Stimulated activated naive CD8-positive, alpha-beta T cell treated with anti-CD3 and anti-CD28 coated beads, Interleukin-15, amount 100 ng/mL, for 72 hours (primary cell): ENCODE measurements at regions not wholly inside any gene's neighbourhood (a gene's known extent, or its start where the extent isn't known, plus 50 kb on each side); places are given as distances from the start of the nearest gene placed in this dataset.
"Not testable (repeated sequence)": the region's sequence is repeated elsewhere in the genome, so short reads cannot be mapped to it uniquely, and the experiment has no call there.

Source experiments
- ATAC-seq: fragments of 150-1000 bp; cut with Tn5 transposase; 2 replicates; pipeline ENCODE4 v1.10.0; 2021; ENCODE audit warnings: mild to moderate bottlenecking, moderate library complexity
- DNase-seq, 2 donors: peaks; one replicate each; pipeline ENCODE4 v3.0.0; 2021 to 2022
- H3K27ac Mint-ChIP-seq, 2 donors: one replicate each; pipeline ENCODE4 v1.8.0; 2022; ENCODE audit warnings: mild to moderate bottlenecking in 2 of 2, mixed read lengths in 2 of 2, moderate library complexity in 2 of 2
- H3K27me3 Mint-ChIP-seq: one replicate; pipeline ENCODE4 v1.8.0; 2022; ENCODE audit warnings: mixed read lengths
- H3K4me1 Mint-ChIP-seq: one replicate; pipeline ENCODE4 v1.8.0; 2022; ENCODE audit warnings: mild to moderate bottlenecking, mixed read lengths
- H3K4me3 Mint-ChIP-seq, 2 donors: one replicate each; pipeline ENCODE4 v1.8.0; 2022; ENCODE audit warnings: mild to moderate bottlenecking in 2 of 2, mixed read lengths in 2 of 2, moderate library complexity in 1 of 2
- H3K9me3 Mint-ChIP-seq, 2 donors: one replicate each; pipeline ENCODE4 v1.8.0; 2022; ENCODE audit warnings: mixed read lengths in 2 of 2

DNA sequence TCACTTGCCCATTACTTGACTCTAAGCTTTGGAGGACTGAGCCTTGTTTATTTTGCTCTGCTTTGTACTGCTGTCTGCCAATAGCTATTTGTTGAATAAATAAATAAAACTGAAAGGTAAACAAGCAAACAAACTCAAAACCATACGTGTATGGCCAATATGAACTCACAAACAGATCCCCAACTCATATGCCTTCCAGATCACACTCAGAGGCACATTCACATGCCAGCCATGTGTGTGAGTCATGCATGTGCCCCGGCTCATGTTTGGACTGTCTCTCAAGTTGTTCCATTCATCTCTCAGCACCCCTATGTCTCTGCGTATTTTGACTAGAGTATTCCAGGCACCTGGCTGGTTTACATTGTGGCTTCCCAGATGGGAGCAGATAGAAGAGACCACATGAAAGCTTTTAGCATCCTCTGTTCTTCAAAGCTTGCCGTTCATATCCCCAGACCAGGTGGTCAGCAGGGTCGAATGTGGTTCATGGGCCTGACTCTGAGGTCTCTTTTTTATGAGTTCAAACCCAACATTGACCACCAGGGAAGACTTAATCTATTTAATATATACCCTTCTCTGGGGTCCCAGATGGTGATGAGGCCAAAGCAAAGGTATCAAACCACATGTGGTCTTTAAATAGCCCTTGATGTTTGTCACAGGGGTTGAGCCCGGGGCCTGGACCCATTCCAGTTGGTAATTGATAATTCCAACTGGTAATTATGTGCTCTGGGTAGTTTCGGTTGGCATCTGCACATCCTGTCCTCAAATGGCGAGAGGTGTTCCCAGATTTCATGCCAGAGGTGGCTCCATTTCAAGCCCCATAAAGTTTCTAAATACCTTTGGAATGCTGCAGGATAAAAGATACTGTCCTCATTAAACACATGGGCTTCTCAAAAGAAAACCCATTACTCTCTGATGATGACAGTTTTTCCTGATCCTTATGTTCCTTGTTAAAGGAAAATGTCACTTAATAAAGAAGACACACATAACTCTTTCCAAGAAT, 287.3 kb upstream of the MAF start:
- Mint-ChIP-seq H3K27me3 (no peaks in the 10 kb centered on the region), H3K27ac (no peak overlapping the region), H3K4me1 (no peaks in the 10 kb centered on the region), H3K9me3 (no peaks in the 10 kb centered on the region), H3K4me3 (no peak overlapping the region)
- ATAC-seq (no peak), DNase-seq (no peak)

DNA sequence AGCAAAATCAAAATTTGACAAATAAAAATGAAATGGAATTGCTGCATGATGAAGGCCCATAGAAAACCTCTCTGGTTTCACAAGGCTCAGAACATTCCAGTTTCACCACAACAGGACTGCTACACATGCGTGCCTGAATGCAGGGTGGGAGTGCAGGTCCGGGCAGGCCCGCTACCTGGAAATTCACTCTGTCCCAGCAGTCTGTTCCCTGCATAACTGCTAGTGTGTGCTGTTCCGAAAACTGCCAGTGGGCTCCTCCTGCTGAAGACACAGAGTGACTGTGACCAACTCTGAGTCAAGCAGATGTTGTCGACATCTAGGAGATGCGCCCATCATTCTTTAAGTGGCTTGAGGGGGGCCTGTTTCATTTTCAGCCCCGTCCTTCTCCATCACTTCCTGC, 284.8 kb upstream of the MAF start:
- DNase-seq (no peak), ATAC-seq (no peak)
- H3K27me3 Mint-ChIP-seq: no peaks in the 10 kb centered on the region
- H3K4me1 Mint-ChIP-seq: no peaks in the 10 kb centered on the region
- H3K27ac Mint-ChIP-seq: no peak overlapping the region
- no peaks in the 10 kb centered on the region for H3K9me3 Mint-ChIP-seq
- H3K4me3 Mint-ChIP-seq: no peak overlapping the region

DNA sequence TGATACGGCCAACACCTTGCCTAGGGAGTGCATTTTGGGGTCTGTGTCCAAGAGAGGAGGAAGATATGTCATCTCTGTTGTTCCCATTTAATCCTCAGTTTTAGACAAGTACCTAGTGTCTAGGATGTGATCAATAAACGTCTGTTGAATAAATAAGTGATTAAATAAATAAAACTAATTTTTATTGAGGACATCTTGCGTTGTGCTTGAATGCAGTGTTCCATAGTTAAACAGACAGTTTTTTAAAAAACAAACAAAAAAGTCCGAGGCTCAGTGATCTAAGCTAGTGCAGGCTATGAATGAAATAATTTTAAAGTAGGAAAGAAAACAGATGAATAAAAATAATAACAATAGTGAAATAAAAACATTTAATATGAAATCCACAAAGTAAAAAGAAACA, 283.0 kb upstream of the MAF start:
- Mint-ChIP-seq H3K9me3 (no peaks in the 10 kb centered on the region), H3K4me3 (no peak overlapping the region), H3K4me1 (no peaks in the 10 kb centered on the region), H3K27me3 (no peaks in the 10 kb centered on the region), H3K27ac (no peak overlapping the region)
- ATAC-seq (no peak), DNase-seq (no peak)

DNA sequence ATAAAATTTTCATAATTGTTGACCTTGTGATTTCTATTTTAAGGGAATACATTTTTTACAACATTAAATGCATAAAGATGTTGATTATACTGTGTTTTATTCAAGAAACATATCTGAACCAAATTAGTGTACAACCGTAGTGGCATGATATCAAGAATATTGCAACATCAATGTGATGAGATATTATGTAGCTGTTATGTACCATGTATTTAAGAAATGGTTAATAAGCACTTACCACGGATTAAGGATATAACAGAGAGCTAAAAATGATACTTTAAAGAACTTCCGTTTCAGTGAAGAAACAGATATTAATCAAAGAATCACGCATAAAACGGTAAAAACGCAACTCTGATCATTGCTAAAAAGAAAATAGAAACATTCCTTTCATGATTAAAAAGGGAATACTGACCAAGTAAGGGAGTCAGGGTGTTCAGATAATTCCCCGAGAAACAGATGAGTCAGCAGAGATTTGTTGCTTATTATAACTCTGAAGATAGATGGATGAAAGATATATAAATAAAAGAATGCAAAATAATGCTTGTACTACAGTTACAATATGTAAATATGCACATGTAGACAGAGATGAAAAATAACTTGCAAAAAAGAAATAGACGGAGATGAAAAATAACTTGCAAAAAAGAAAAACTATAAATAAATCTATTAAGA, 281.9 kb upstream of the MAF start:
- Mint-ChIP-seq H3K27ac (no peak overlapping the region), H3K4me3 (no peak overlapping the region), H3K9me3 (no peaks in the 10 kb centered on the region), H3K4me1 (no peaks in the 10 kb centered on the region), H3K27me3 (no peaks in the 10 kb centered on the region)
- DNase-seq (no peak), ATAC-seq (no peak)

DNA sequence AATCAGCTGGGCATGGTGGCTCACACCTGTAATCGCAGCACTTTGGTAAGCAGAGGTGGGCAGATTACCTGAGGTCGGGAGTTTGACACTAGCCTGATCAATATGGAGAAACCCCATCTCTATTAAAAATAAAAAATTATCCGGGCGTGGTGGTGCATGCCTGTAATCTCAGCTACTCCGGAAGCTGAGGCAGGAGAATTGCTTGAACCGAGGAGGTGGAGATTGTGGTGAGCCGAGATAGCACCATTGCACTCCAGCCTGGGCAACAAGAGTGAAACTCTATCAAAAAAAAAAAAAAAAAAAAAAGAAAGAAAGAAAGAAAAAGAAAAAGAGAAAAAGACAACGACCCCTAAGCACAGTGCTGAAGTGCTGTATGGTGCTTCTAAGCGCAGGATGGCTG, 280.6 kb upstream of the MAF start:
- H3K9me3 Mint-ChIP-seq, H3K4me3 Mint-ChIP-seq, DNase-seq, H3K4me1 Mint-ChIP-seq, H3K27ac Mint-ChIP-seq, ATAC-seq, H3K27me3 Mint-ChIP-seq: not testable (repeated sequence)

DNA sequence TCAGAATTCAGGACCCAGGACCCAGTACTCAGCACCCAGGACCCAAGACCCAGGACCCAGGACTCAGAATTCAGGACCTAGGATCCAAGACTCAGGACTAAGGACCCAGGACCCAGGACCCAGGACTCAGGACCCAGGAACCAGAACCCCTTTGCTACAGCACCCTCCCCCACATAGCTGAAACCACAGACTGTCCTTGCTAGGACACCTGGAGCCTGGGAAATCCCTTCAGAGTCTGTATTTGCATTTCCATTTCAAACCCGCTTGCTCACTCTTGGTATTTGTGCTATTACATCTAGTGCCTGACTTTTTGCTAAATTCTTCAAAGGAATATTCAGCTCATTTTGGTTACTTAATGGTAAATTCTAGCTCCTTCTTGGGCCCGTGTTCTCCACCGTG, 275.8 kb upstream of the MAF start:
- ATAC-seq (no peak), DNase-seq (no peak)
- no peak overlapping the region for H3K4me3 Mint-ChIP-seq
- no peak overlapping the region for H3K27ac Mint-ChIP-seq
- no peaks in the 10 kb centered on the region for H3K4me1 Mint-ChIP-seq
- no peaks in the 10 kb centered on the region for H3K27me3 Mint-ChIP-seq
- no peaks in the 10 kb centered on the region for H3K9me3 Mint-ChIP-seq

DNA sequence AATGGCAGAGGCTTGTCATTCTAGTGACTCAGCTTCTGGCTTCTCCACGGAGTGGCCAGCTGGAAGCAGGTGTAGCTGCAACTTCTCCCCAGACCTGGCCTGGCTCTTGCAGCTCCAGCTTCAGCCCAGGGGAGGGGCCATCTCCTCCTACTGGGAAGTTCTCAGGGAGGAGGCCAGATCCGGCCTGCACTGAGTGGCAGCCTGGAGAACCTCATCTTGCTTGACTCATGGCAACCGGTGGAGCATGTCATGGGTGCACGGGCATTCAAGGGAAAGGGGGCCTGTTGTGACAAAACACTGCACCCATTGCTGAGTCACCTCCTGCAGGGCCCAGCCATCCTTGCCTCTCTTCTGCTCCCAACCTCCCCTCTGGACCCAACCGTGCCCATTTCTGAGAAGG, 273.9 kb upstream of the MAF start:
- Mint-ChIP-seq H3K27ac (no peak overlapping the region), H3K27me3 (no peaks in the 10 kb centered on the region), H3K4me3 (no peak overlapping the region), H3K4me1 (no peaks in the 10 kb centered on the region), H3K9me3 (peaks cover 0 to 8% of the 10 kb centered on the region in 2 donors)
- DNase-seq (no peak), ATAC-seq (no peak)

DNA sequence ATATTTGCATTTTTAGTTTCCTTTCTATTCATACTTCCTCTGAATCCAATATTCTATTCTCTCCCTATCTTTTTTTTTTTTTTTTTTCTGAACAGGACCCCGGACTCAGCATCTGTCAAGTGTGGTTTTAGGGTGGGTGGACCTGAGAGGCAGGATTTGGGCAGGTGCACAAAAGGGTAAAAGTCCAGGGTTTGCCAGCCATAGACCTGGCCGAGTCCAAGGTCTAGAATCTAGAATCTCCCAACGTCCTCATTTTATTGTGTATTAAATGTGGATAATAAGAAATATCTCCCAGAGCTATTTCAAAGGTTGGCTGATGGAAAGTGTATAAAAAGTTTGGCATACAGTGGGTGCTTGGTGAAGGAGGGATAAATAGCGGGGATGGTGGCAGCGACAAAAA, 273.3 kb upstream of the MAF start:
- DNase-seq: no peak
- no peak for ATAC-seq
- H3K4me3 Mint-ChIP-seq: no peak overlapping the region
- H3K27ac Mint-ChIP-seq: no peak overlapping the region
- peaks cover 0 to 8% of the 10 kb centered on the region in 2 donors for H3K9me3 Mint-ChIP-seq
- no peaks in the 10 kb centered on the region for H3K27me3 Mint-ChIP-seq
- H3K4me1 Mint-ChIP-seq: no peaks in the 10 kb centered on the region

DNA sequence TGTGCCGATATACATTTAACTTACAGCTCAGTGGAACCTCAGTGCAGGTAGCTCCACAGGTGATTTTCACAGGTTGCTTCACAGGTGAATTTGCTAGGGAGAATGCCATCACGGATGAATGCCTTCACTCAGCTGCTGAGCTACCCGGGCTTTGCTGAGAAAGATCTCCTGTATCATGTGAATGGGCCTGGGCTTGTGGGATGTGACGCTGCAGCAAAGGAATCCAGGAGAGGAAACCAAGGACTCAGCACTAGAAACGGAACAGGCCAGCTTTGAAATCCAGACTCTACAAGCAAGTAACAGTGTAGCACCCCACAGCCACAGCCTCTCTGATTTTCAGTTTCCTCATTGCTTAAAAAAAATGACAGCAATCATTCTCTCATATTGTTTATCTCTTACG, 271.4 kb upstream of the MAF start:
- peaks cover 0 to 8% of the 10 kb centered on the region in 2 donors for H3K9me3 Mint-ChIP-seq
- H3K4me1 Mint-ChIP-seq: no peaks in the 10 kb centered on the region
- no peaks in the 10 kb centered on the region for H3K27me3 Mint-ChIP-seq
- no peak for ATAC-seq
- no peak for DNase-seq
- no peak overlapping the region for H3K4me3 Mint-ChIP-seq
- no peak overlapping the region for H3K27ac Mint-ChIP-seq

DNA sequence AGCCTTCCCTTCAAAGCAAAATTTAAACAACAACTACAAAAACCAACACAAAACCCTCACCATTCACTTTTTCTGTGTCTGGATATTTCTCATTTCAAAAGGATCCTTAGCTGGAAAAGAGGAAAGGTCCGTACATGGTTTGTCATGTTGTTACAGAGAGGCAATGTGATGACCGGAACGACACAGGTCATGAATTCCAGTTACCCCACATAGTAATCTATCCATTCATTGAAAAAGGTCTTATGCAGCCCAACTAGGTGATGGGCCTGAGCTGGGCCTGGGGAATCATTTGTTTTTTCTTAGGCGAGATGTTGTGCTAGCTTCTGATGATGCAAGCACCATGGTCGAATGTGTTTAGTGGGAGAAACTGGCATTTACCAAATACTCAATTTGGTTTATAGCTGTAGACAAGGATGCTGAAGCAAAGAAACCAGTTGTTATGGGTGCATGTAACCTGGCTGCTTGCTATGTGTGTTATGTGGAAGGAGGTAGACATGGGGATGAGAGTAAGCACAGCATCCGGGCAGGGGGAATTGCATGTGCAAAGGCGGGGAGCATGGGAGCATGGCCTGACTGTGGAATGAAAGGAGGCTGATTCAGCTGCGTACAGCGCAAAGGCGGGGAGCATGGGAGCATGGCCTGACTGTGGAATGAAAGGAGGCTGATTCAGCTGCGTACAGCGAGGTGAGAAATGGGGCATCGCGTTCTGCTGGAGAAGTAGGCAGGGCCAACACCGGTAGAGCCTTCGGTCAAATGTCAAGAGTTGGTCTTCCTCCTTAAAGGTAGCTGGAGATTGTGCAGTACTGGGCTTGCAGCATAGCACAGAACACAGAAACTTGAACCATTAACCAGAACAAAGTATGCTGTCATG, 269.7 kb upstream of the MAF start:
- ATAC-seq: no peak
- Mint-ChIP-seq H3K4me1 (no peaks in the 10 kb centered on the region), H3K27me3 (no peaks in the 10 kb centered on the region), H3K9me3 (peaks cover 0 to 8% of the 10 kb centered on the region in 2 donors), H3K4me3 (no peak overlapping the region), H3K27ac (no peak overlapping the region)
- DNase-seq: no peak

DNA sequence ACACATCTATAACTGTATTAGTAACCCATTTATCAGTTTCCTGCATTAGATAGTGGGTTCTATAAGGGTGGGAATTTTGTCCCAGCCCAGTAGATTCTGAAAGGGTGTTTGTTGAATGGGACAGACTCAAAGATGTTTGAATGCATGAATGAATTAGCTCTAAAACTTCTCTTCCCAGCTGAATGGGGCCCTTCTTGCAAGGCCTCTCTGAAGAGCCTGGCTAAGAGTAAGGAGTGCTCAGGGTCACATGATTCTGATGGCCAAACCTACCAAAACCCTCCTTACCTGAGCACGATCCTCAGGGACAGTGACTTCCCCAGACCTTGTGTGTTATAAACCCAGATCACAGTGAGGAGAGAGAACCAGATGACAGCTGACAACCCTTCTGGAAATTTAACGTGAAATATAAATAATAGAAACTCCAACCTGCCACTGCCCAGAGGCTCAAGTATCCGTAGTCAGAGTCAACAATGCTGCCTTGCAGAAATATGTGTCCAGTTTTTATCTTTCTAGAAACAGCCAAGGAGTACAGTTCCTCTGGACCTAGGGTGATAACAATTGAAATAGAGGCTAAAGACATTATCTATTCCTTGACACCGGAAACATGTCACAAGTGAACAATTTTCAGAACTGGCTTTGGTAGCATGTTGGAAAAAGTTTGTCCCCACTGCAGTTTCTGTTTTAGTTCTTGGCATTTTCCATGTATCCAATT, 268.9 kb upstream of the MAF start:
- Mint-ChIP-seq H3K27me3 (no peaks in the 10 kb centered on the region), H3K27ac (no peak overlapping the region), H3K4me1 (no peaks in the 10 kb centered on the region), H3K4me3 (no peak overlapping the region), H3K9me3 (peaks cover 0 to 8% of the 10 kb centered on the region in 2 donors)
- ATAC-seq: no peak
- DNase-seq: no peak

DNA sequence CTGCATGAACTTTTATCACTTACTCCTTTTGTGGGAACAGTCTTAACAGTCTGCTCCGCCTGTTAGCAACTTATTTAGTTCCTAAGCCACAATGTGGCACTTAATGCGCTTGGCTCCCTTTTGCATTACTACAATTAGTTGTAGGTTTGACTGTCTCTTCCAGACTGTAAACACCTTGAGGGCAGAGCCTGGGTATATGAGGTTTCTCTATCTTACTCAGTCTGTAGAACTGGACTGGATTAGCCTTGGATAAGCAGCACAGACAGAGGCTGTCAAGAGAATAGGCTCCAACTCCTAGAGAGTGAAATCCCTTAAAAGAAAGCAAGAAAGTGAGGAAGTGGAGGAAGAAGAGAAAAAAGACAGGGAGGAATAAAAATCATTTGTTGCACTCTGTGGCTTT, 268.3 kb upstream of the MAF start:
- Mint-ChIP-seq H3K4me3 (no peak overlapping the region), H3K27me3 (no peaks in the 10 kb centered on the region), H3K27ac (no peak overlapping the region), H3K9me3 (peaks cover 0 to 8% of the 10 kb centered on the region in 2 donors), H3K4me1 (no peaks in the 10 kb centered on the region)
- DNase-seq (no peak), ATAC-seq (no peak)

DNA sequence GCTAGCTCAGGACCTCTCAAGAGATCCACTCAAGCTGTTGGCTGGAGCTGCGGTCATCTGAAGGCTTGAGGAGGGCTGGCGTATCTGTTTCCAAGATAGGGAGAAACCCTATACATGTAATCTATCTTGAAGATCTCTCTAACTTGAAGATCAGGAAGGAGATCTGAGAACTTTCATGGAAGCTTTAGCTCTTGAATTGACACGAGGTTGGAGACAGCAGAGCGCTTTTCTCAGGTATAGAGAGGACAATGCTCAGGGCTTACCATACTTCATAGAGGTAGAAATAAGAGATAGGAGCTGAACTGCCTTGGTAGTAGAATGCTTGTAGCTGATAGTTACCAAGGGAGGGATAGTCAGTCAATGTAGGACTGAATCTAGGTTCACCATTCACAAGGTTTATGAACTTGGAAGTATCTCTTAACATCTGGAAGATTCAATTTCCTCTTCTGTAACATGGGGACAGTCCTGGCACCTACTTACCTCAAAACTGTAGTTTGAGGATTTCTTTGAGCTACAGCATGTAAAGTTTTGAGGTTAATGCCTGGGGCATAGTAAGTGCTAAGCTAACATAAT, 267.0 kb upstream of the MAF start:
- no peak for DNase-seq
- Mint-ChIP-seq H3K9me3 (peaks cover 0 to 8% of the 10 kb centered on the region in 2 donors), H3K27me3 (no peaks in the 10 kb centered on the region), H3K27ac (no peak overlapping the region), H3K4me1 (no peaks in the 10 kb centered on the region), H3K4me3 (no peak overlapping the region)
- no peak for ATAC-seq

DNA sequence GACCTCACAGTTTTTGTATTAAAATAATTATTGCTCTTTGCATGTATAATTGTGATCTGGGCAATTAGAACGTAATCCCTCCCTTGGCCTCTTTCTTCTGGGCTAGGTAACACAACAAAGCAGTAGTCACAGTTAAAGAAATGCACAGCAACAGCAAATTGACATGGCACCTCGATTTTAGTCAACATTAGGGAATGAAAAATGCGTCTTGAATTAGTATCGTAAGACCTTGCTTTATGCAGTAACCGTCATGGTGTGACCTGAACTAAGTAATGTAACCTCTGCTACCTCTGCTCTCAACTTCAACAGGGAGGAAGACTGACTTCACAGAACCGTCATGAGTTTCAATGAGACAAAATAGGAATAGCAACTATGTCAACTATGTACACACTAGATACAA, 265.4 kb upstream of the MAF start:
- Mint-ChIP-seq H3K27ac (no peak overlapping the region), H3K9me3 (peaks cover 0 to 8% of the 10 kb centered on the region in 2 donors), H3K4me3 (no peak overlapping the region), H3K4me1 (no peaks in the 10 kb centered on the region), H3K27me3 (no peaks in the 10 kb centered on the region)
- DNase-seq (no peak), ATAC-seq (no peak)
